ENCODE measurements at regions not wholly inside any gene's neighbourhood (a gene's known extent, or its start where the extent isn't known, plus 50 kb on each side); places are given as distances from the start of the nearest gene placed in this dataset.

GRCh38 chr3:11718637-11719405 is 75.1 kb upstream of the VGLL4 start:
- no peaks in the 10 kb centered on the region for H3K27me3 ChIP-seq (ENCODE audit: control insufficient read depth in 3 of 3, insufficient read depth in 3 of 3, low read length in 2 of 3)
- ATAC-seq (ENCODE audit: insufficient read depth, low FRiP score) (no peak), DNase-seq (peak; percentile 69 to 88 (median 80))
- peak overlapping the region; percentile 63 to 94 for H3K9ac ChIP-seq (ENCODE audit: insufficient read depth in 1 of 2, low read length in 2 of 2)
- H3K4me3 ChIP-seq = peak overlapping the region; percentile 88
- H3K36me3 ChIP-seq (ENCODE audit: control insufficient read depth in 4 of 4, insufficient read depth in 4 of 4, low read length in 4 of 4) = no peaks in the 10 kb centered on the region
- no peaks in the 10 kb centered on the region for H3K9me3 ChIP-seq (ENCODE audit: control insufficient read depth in 4 of 4, insufficient read depth in 3 of 4, low read length in 3 of 4)
- H3K27ac ChIP-seq (ENCODE audit: low read depth in 1 of 2, low read length in 1 of 2) = peak overlapping the region; percentile 93 to 95
- no peak for TF ChIP-seq CTCF (IDR thresholded peaks at IDR 0.05; ENCODE audit: control extremely low read depth, extremely low read depth)
- peaks cover 0 to 25% (median 12%) of the 10 kb centered on the region in 5 donors for H3K4me1 ChIP-seq (ENCODE audit: control insufficient read depth in 5 of 5, insufficient read depth in 5 of 5, low read length in 5 of 5)
- 0 to 1% methylated on average over 28 to 44 of the region's 44 CpGs for WGBS, 2 donors

- Histone ChIP-seq H3K27me3 (ENCODE audit: control insufficient read depth in 3 of 3, insufficient read depth in 3 of 3, low read length in 2 of 3) (no peaks in the 10 kb centered on the region), H3K27ac (ENCODE audit: low read depth in 1 of 2, low read length in 1 of 2) (peak overlapping the region; percentile 44 to 95), H3K4me3 (no peak overlapping the region), H3K9ac (ENCODE audit: insufficient read depth in 1 of 2, low read length in 2 of 2) (peak overlapping the region; percentile 63 to 94), H3K36me3 (ENCODE audit: control insufficient read depth in 4 of 4, insufficient read depth in 4 of 4, low read length in 4 of 4) (no peaks in the 10 kb centered on the region), H3K4me1 (ENCODE audit: control insufficient read depth in 5 of 5, insufficient read depth in 5 of 5, low read length in 5 of 5) (peaks cover 0 to 25% (median 12%) of the 10 kb centered on the region in 5 donors), H3K9me3 (ENCODE audit: control insufficient read depth in 4 of 4, insufficient read depth in 3 of 4, low read length in 3 of 4) (no peaks in the 10 kb centered on the region)
- DNase-seq (peak in 2 of 3 donors; percentile 59 to 80), ATAC-seq (ENCODE audit: insufficient read depth, low FRiP score) (no peak)
- WGBS, 2 donors = 13 to 16% methylated on average over 9 of the region's 9 CpGs
- no peak for TF ChIP-seq CTCF (IDR thresholded peaks at IDR 0.05; ENCODE audit: control extremely low read depth, extremely low read depth)
These were observed 74.3 kb upstream of the VGLL4 start for GRCh38 chr3:11717768-11718636.

GRCh38 chr3:11717301-11717700 is 73.6 kb upstream of the VGLL4 start:
- DNase-seq (peak in 1 of 3 donors; percentile 17), ATAC-seq (ENCODE audit: insufficient read depth, low FRiP score) (no peak)
- Histone ChIP-seq H3K4me1 (ENCODE audit: control insufficient read depth in 5 of 5, insufficient read depth in 5 of 5, low read length in 5 of 5) (peaks cover 0 to 25% (median 12%) of the 10 kb centered on the region in 5 donors), H3K4me3 (no peak overlapping the region), H3K9ac (ENCODE audit: insufficient read depth in 1 of 2, low read length in 2 of 2) (peak overlapping the region in 1 of 2 donors; percentile 94), H3K9me3 (ENCODE audit: control insufficient read depth in 4 of 4, insufficient read depth in 3 of 4, low read length in 3 of 4) (no peaks in the 10 kb centered on the region), H3K36me3 (ENCODE audit: control insufficient read depth in 4 of 4, insufficient read depth in 4 of 4, low read length in 4 of 4) (no peaks in the 10 kb centered on the region), H3K27ac (ENCODE audit: low read depth in 1 of 2, low read length in 1 of 2) (no peak overlapping the region), H3K27me3 (ENCODE audit: control insufficient read depth in 3 of 3, insufficient read depth in 3 of 3, low read length in 2 of 3) (no peaks in the 10 kb centered on the region)
- TF ChIP-seq CTCF (IDR thresholded peaks at IDR 0.05; ENCODE audit: control extremely low read depth, extremely low read depth) = no peak
- WGBS, 2 donors = 44 to 73% methylated on average over 6 of the region's 6 CpGs

All from lung (tissue), 11 donors.